ENCODE measurements at regions not wholly inside any gene's neighbourhood (a gene's known extent, or its start where the extent isn't known, plus 50 kb on each side); places are given as distances from the start of the nearest gene placed in this dataset.

DNA sequence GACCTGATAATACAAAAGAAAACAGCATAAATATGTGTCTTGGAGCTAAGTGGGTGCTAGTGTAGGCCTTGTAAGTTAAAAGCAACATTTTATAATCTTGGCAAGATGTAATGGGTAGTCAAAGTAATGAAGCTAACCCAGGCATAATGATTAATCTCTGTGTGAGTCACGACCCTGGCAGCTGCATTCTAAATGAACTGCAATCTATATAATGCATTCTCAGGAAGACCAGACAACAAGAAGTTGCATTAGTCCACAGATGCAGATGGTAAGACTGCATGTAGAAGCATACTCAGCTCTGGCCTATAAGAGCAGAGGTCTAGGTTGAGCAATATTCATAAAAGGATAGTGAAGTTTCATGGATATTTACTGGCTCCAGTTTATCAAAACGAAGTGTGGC is 85.6 kb upstream of the ETAA1 start:
- H2AFZ ChIP-seq (ENCODE audit: insufficient read depth, low read length, poor library complexity) = no peak overlapping the region
- H3K4me1 ChIP-seq (ENCODE audit: control insufficient read depth in 1 of 2, insufficient read depth in 2 of 2, low read length in 2 of 2) = no peaks in the 10 kb centered on the region
- H3K4me2 ChIP-seq (ENCODE audit: low read length) = no peak overlapping the region
- peak in 1 of 2 donors; percentile 14 for DNase-seq
- H3K79me2 ChIP-seq (ENCODE audit: control insufficient read depth, insufficient read depth, low read length, poor library complexity) = no peaks in the 10 kb centered on the region
- H3K27me3 ChIP-seq (ENCODE audit: insufficient read depth, low read length) = no peaks in the 10 kb centered on the region
- H4K12ac ChIP-seq (ENCODE audit: low read depth, low read length) = no peak overlapping the region
- H3K4me3 ChIP-seq (ENCODE audit: low read depth, low read length) = no peak overlapping the region
- H4K8ac ChIP-seq (ENCODE audit: low read depth, low read length) = no peak overlapping the region
- no peak overlapping the region for H3K18ac ChIP-seq (ENCODE audit: low read length)
- no peak overlapping the region for H3K14ac ChIP-seq (ENCODE audit: low read length)
- no peaks in the 10 kb centered on the region for H3K9me3 ChIP-seq (ENCODE audit: insufficient read depth, low read depth, low read length)
- no CpG with 5 or more reads among the region's 2 CpGs for WGBS (ENCODE audit: extremely low coverage, insufficient coverage, insufficient read length)
- no peak overlapping the region for H4K91ac ChIP-seq (ENCODE audit: low read depth, low read length)
- H2AK5ac ChIP-seq (ENCODE audit: low read length) = no peak overlapping the region
- H2BK120ac ChIP-seq (ENCODE audit: insufficient read depth, low read length, poor library complexity) = no peak overlapping the region
- no peak overlapping the region for H3K9ac ChIP-seq (ENCODE audit: low read length)
- H3K79me1 ChIP-seq (ENCODE audit: low read length) = no peaks in the 10 kb centered on the region
- no peak overlapping the region for H3K4ac ChIP-seq (ENCODE audit: low read depth, low read length)
- H3K27ac ChIP-seq (ENCODE audit: low read depth, low read length) = no peak overlapping the region
- no peak overlapping the region for H3K23ac ChIP-seq (ENCODE audit: low read length)
- no peak overlapping the region for H2BK12ac ChIP-seq (ENCODE audit: low read length)
- H3K36me3 ChIP-seq (ENCODE audit: control insufficient read depth in 1 of 2, insufficient read depth in 2 of 2, low read length in 2 of 2) = no peaks in the 10 kb centered on the region
- H2BK5ac ChIP-seq (ENCODE audit: low read depth, low read length, poor library complexity) = no peak overlapping the region

DNA sequence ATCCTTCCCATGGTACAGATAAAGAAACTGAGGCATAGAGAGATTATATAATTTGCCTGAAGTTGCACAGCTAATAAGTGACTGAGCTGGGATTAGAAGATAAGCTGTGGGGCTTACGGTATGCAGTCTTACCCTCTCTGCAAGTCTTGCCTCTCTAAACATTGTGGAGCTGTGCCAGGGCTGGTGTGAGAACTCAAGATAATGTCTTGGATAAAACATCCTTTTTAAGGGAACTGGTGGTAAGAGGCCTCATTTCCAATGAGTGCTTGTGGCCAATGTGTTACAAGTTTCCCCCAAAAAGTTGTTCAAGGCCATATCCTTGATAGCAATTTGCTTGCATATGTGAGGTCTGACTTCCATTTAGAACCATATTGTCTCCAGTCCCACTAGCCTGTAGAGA is 84.3 kb upstream of the ETAA1 start:
- no peak overlapping the region for H4K12ac ChIP-seq (ENCODE audit: low read depth, low read length)
- no peaks in the 10 kb centered on the region for H3K79me2 ChIP-seq (ENCODE audit: control insufficient read depth, insufficient read depth, low read length, poor library complexity)
- H3K27ac ChIP-seq (ENCODE audit: low read depth, low read length) = no peak overlapping the region
- no peaks in the 10 kb centered on the region for H3K36me3 ChIP-seq (ENCODE audit: control insufficient read depth in 1 of 2, insufficient read depth in 2 of 2, low read length in 2 of 2)
- H3K14ac ChIP-seq (ENCODE audit: low read length) = no peak overlapping the region
- no peak overlapping the region for H2BK12ac ChIP-seq (ENCODE audit: low read length)
- no peaks in the 10 kb centered on the region for H3K79me1 ChIP-seq (ENCODE audit: low read length)
- no peak overlapping the region for H2BK120ac ChIP-seq (ENCODE audit: insufficient read depth, low read length, poor library complexity)
- no peak overlapping the region for H3K4ac ChIP-seq (ENCODE audit: low read depth, low read length)
- no peak overlapping the region for H2AK5ac ChIP-seq (ENCODE audit: low read length)
- no peak overlapping the region for H3K4me3 ChIP-seq (ENCODE audit: low read depth, low read length)
- no peak overlapping the region for H3K18ac ChIP-seq (ENCODE audit: low read length)
- no peak overlapping the region for H3K23ac ChIP-seq (ENCODE audit: low read length)
- H3K4me1 ChIP-seq (ENCODE audit: control insufficient read depth in 1 of 2, insufficient read depth in 2 of 2, low read length in 2 of 2) = no peaks in the 10 kb centered on the region
- H3K9me3 ChIP-seq (ENCODE audit: insufficient read depth, low read depth, low read length) = no peaks in the 10 kb centered on the region
- no peak overlapping the region for H4K8ac ChIP-seq (ENCODE audit: low read depth, low read length)
- H3K27me3 ChIP-seq (ENCODE audit: insufficient read depth, low read length) = no peaks in the 10 kb centered on the region
- H4K91ac ChIP-seq (ENCODE audit: low read depth, low read length) = no peak overlapping the region
- no peak overlapping the region for H3K9ac ChIP-seq (ENCODE audit: low read length)
- no CpG with 5 or more reads among the region's 1 CpG for WGBS (ENCODE audit: extremely low coverage, insufficient coverage, insufficient read length)
- H3K4me2 ChIP-seq (ENCODE audit: low read length) = no peak overlapping the region
- no peak overlapping the region for H2BK5ac ChIP-seq (ENCODE audit: low read depth, low read length, poor library complexity)
- H2AFZ ChIP-seq (ENCODE audit: insufficient read depth, low read length, poor library complexity) = no peak overlapping the region
- DNase-seq = no peak

DNA sequence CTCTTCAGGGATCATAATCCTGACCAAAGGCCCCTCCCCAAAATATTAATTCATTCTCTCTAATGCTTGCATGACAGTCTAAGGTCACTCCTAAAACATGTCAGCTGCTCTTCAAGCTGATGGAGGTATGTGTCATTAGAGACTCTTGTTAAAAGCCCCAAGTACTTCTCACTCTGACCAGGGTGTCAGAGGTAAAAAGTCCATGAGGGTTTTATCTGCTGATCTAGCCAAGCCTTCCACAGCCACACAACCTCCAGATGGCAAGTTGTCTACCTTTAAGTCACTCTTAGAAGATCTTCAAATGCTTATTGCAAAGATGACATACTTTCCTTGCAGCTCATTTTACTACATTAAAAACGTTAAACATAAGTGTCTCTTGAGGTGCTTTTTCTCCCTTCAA is 83.6 kb upstream of the ETAA1 start:
- H3K23ac ChIP-seq (ENCODE audit: low read length) = no peak overlapping the region
- no peak overlapping the region for H2AFZ ChIP-seq (ENCODE audit: insufficient read depth, low read length, poor library complexity)
- no peaks in the 10 kb centered on the region for H3K79me1 ChIP-seq (ENCODE audit: low read length)
- peak; percentile 65 to 67 for DNase-seq
- no peaks in the 10 kb centered on the region for H3K36me3 ChIP-seq (ENCODE audit: control insufficient read depth in 1 of 2, insufficient read depth in 2 of 2, low read length in 2 of 2)
- no peak overlapping the region for H3K14ac ChIP-seq (ENCODE audit: low read length)
- H3K79me2 ChIP-seq (ENCODE audit: control insufficient read depth, insufficient read depth, low read length, poor library complexity) = no peaks in the 10 kb centered on the region
- H3K4me2 ChIP-seq (ENCODE audit: low read length) = no peak overlapping the region
- no peak overlapping the region for H4K12ac ChIP-seq (ENCODE audit: low read depth, low read length)
- H2BK12ac ChIP-seq (ENCODE audit: low read length) = no peak overlapping the region
- no peak overlapping the region for H2BK120ac ChIP-seq (ENCODE audit: insufficient read depth, low read length, poor library complexity)
- no peaks in the 10 kb centered on the region for H3K4me1 ChIP-seq (ENCODE audit: control insufficient read depth in 1 of 2, insufficient read depth in 2 of 2, low read length in 2 of 2)
- no peaks in the 10 kb centered on the region for H3K9me3 ChIP-seq (ENCODE audit: insufficient read depth, low read depth, low read length)
- no peak overlapping the region for H4K91ac ChIP-seq (ENCODE audit: low read depth, low read length)
- no peak overlapping the region for H3K4me3 ChIP-seq (ENCODE audit: low read depth, low read length)
- no peak overlapping the region for H4K8ac ChIP-seq (ENCODE audit: low read depth, low read length)
- H2AK5ac ChIP-seq (ENCODE audit: low read length) = no peak overlapping the region
- H2BK5ac ChIP-seq (ENCODE audit: low read depth, low read length, poor library complexity) = no peak overlapping the region
- no CpG with 5 or more reads among the region's 1 CpG for WGBS (ENCODE audit: extremely low coverage, insufficient coverage, insufficient read length)
- no peaks in the 10 kb centered on the region for H3K27me3 ChIP-seq (ENCODE audit: insufficient read depth, low read length)
- H3K9ac ChIP-seq (ENCODE audit: low read length) = no peak overlapping the region
- no peak overlapping the region for H3K27ac ChIP-seq (ENCODE audit: low read depth, low read length)
- no peak overlapping the region for H3K4ac ChIP-seq (ENCODE audit: low read depth, low read length)
- no peak overlapping the region for H3K18ac ChIP-seq (ENCODE audit: low read length)

DNA sequence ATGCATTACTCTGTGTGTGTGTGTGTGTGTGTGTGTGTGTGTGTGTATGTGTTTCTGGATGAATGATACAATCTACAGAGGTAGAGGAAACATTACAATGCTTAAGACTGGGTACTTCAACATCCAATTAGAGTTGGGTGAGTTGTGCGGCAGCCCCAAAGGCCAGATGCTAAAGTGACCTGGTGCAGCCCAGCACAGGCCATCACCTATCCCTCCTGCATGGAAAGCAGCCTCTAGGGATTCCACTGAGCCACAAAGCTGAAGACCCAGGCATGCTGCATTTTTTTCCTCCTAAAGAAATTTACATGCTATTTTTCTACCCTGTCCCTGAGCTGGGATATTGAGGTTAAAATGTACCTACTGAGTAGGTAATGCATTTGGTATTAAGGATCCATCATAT is 79.1 kb upstream of the ETAA1 start:
- Histone ChIP-seq H3K23ac (ENCODE audit: low read length) (no peak overlapping the region), H3K79me2 (ENCODE audit: control insufficient read depth, insufficient read depth, low read length, poor library complexity) (no peaks in the 10 kb centered on the region), H3K4me1 (ENCODE audit: control insufficient read depth in 1 of 2, insufficient read depth in 2 of 2, low read length in 2 of 2) (no peaks in the 10 kb centered on the region), H3K4ac (ENCODE audit: low read depth, low read length) (no peak overlapping the region), H4K12ac (ENCODE audit: low read depth, low read length) (no peak overlapping the region), H2BK120ac (ENCODE audit: insufficient read depth, low read length, poor library complexity) (no peak overlapping the region), H2AFZ (ENCODE audit: insufficient read depth, low read length, poor library complexity) (no peak overlapping the region), H3K18ac (ENCODE audit: low read length) (no peak overlapping the region), H2AK5ac (ENCODE audit: low read length) (no peak overlapping the region), H3K4me3 (ENCODE audit: low read depth, low read length) (no peak overlapping the region), H2BK5ac (ENCODE audit: low read depth, low read length, poor library complexity) (no peak overlapping the region), H3K27me3 (ENCODE audit: insufficient read depth, low read length) (no peaks in the 10 kb centered on the region), H4K8ac (ENCODE audit: low read depth, low read length) (no peak overlapping the region), H3K9me3 (ENCODE audit: insufficient read depth, low read depth, low read length) (no peaks in the 10 kb centered on the region), H3K14ac (ENCODE audit: low read length) (no peak overlapping the region), H3K36me3 (ENCODE audit: control insufficient read depth in 1 of 2, insufficient read depth in 2 of 2, low read length in 2 of 2) (no peaks in the 10 kb centered on the region), H3K79me1 (ENCODE audit: low read length) (no peaks in the 10 kb centered on the region), H3K9ac (ENCODE audit: low read length) (no peak overlapping the region), H3K27ac (ENCODE audit: low read depth, low read length) (no peak overlapping the region), H2BK12ac (ENCODE audit: low read length) (no peak overlapping the region), H4K91ac (ENCODE audit: low read depth, low read length) (no peak overlapping the region), H3K4me2 (ENCODE audit: low read length) (no peak overlapping the region)
- DNase-seq = no peak
- WGBS (ENCODE audit: extremely low coverage, insufficient coverage, insufficient read length) = no CpG with 5 or more reads among the region's 1 CpG
